Activated T-cell treated with anti-CD3 and anti-CD28 coated beads, Interleukin-2, amount 50 U/mL, for 4 hours (primary cell): ENCODE measurements at regions not wholly inside any gene's neighbourhood (a gene's known extent, or its start where the extent isn't known, plus 50 kb on each side); places are given as distances from the start of the nearest gene placed in this dataset.
"Not testable (repeated sequence)": the region's sequence is repeated elsewhere in the genome, so short reads cannot be mapped to it uniquely, and the experiment has no call there.

Experiments used
- ATAC-seq, 2 donors: fragments of 200-7000 bp; cut with Tn5 transposase; one replicate each; pipeline ENCODE4 v1.10.0; 2021
- DNase-seq: peaks from one replicate; pipeline ENCODE4 v3.0.0-alpha.2; 2020
- H3K27me3 Mint-ChIP-seq: one replicate; pipeline ENCODE4 v1.8.0; 2021; ENCODE audit warnings: low read depth, mixed read lengths
- H3K36me3 Mint-ChIP-seq: one replicate; pipeline ENCODE4 v1.8.0; 2022; ENCODE audit warnings: mixed read lengths; ENCODE audit not compliant: insufficient read depth
- H3K4me1 Mint-ChIP-seq: one replicate; pipeline ENCODE4 v1.8.0; 2021; ENCODE audit warnings: low read depth, mixed read lengths
- H3K4me3 Mint-ChIP-seq: one replicate; pipeline ENCODE4 v1.8.0; 2021; ENCODE audit warnings: mild to moderate bottlenecking, moderate library complexity, mixed read lengths
- H3K9me3 Mint-ChIP-seq: one replicate; pipeline ENCODE4 v1.8.0; 2021; ENCODE audit warnings: mixed read lengths

DNA sequence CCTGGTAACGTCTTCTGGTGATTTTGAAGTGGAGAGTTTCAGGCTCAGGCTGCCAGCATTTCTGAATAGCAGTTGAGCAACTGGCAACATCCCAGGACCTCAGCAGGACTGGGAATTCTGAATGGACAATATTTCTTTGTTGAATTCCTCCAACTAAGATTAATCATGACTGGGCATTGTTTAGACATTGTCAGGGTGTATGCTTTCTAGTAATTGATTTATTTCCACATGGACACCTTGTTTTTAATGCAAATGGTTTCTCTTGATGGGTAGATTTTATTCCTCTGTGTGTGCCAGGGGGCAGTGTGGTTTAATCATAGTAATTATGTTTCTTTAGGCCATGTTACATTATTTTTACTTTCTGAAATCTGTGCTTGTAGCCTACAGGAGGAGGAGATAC is 1004.7 kb upstream of the LCORL start:
- Mint-ChIP-seq H3K4me3 (no peak overlapping the region), H3K36me3 (no peaks in the 10 kb centered on the region), H3K9me3 (peaks cover 21% of the 10 kb centered on the region), H3K4me1 (no peaks in the 10 kb centered on the region), H3K27me3 (no peaks in the 10 kb centered on the region)
- no peak for ATAC-seq
- DNase-seq = no peak

- no peaks in the 10 kb centered on the region for H3K27me3 Mint-ChIP-seq
- DNase-seq (no peak), ATAC-seq (no peak)
- H3K36me3 Mint-ChIP-seq = no peaks in the 10 kb centered on the region
- H3K9me3 Mint-ChIP-seq = peaks cover 16% of the 10 kb centered on the region
- H3K4me1 Mint-ChIP-seq = no peaks in the 10 kb centered on the region
- H3K4me3 Mint-ChIP-seq = no peak overlapping the region
Observed at GRCh38 chr4:19025031-19025430, 1003.5 kb upstream of the LCORL start.

DNA sequence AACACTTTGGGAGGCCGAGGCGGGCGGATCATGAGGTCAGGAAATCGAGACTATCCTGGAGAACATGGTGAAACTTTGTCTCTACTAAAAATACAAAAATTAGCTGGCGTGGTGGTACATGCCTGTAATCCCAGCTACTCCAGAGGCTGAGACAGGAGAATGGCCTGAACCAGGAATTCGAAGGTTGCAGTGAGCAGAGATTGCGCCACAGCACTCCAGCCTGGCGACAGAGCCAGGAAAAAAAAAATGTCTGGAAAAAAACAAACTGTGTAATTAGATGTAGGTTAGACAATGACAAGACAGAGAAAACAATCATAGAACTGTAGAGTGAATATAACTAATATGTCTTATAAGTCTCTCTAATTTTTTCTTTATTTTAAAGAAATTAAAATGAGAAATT is 1002.5 kb upstream of the LCORL start:
- ATAC-seq (no peak), DNase-seq (no peak)
- H3K27me3 Mint-ChIP-seq = no peaks in the 10 kb centered on the region
- no peaks in the 10 kb centered on the region for H3K36me3 Mint-ChIP-seq
- H3K4me1 Mint-ChIP-seq = no peaks in the 10 kb centered on the region
- H3K4me3 Mint-ChIP-seq = no peak overlapping the region
- peaks cover 11% of the 10 kb centered on the region for H3K9me3 Mint-ChIP-seq

DNA sequence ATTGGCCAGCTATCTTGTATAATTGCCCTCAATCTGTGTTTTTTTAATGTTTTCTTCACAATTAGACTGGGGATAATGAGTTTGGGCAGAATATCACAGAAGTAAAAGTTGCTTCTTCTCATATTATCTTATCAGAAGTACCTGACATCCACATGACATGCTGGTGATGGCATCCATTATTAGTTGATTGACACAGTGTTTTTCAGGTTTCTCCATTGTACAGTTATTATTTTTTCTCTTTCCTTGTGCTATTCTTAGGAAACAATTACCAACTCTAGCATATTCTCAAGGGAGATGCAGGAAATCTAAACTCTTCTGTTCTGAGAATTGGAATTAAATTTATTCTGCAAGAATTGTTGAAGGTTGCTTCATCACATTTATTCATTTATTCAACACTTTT is 1000.1 kb upstream of the LCORL start:
- no peak for DNase-seq
- no peak for ATAC-seq
- Mint-ChIP-seq H3K4me1 (no peaks in the 10 kb centered on the region), H3K4me3 (no peak overlapping the region), H3K9me3 (peaks cover 15% of the 10 kb centered on the region), H3K27me3 (no peaks in the 10 kb centered on the region), H3K36me3 (no peaks in the 10 kb centered on the region)

GRCh38 chr4:19016550-19016949 is 995.0 kb upstream of the LCORL start:
- not testable (repeated sequence) for DNase-seq, ATAC-seq, H3K4me3 Mint-ChIP-seq, H3K9me3 Mint-ChIP-seq, H3K36me3 Mint-ChIP-seq, H3K27me3 Mint-ChIP-seq, H3K4me1 Mint-ChIP-seq

DNA sequence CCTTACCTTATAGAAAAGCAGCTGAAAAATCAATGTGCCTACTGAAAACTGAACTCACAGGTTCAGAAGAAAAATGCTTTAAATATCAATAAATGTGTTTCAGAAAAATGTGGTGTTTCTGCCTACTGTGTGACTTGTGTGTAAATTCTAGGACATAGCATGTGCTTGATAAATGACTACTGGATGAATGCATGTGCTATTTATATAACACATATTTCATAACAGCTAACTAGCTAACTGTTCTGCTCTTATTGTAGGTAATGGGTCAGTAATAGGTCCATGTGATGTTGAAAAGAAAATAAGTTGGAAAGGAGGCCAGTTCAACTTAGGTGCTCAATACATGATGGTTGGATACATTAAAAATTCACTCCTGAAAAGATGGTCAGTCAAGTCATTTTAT is 993.0 kb upstream of the LCORL start:
- DNase-seq (no peak), ATAC-seq (no peak)
- Mint-ChIP-seq H3K4me3 (no peak overlapping the region), H3K4me1 (no peaks in the 10 kb centered on the region), H3K27me3 (no peaks in the 10 kb centered on the region), H3K36me3 (no peaks in the 10 kb centered on the region), H3K9me3 (peaks cover 3% of the 10 kb centered on the region)

GRCh38 chr4:19010761-19011160 is 989.2 kb upstream of the LCORL start:
- no peaks in the 10 kb centered on the region for H3K27me3 Mint-ChIP-seq
- H3K36me3 Mint-ChIP-seq = no peaks in the 10 kb centered on the region
- ATAC-seq (no peak), DNase-seq (no peak)
- H3K4me1 Mint-ChIP-seq = no peaks in the 10 kb centered on the region
- peaks cover 4% of the 10 kb centered on the region for H3K9me3 Mint-ChIP-seq
- no peak overlapping the region for H3K4me3 Mint-ChIP-seq

GRCh38 chr4:19009881-19010280 is 988.3 kb upstream of the LCORL start:
- ATAC-seq = no peak
- Mint-ChIP-seq H3K4me1 (no peaks in the 10 kb centered on the region), H3K27me3 (no peaks in the 10 kb centered on the region), H3K9me3 (peaks cover 4% of the 10 kb centered on the region), H3K36me3 (no peaks in the 10 kb centered on the region), H3K4me3 (no peak overlapping the region)
- DNase-seq = no peak

- Mint-ChIP-seq H3K36me3 (no peaks in the 10 kb centered on the region), H3K27me3 (no peaks in the 10 kb centered on the region), H3K4me1 (no peaks in the 10 kb centered on the region), H3K9me3 (peaks cover 11% of the 10 kb centered on the region), H3K4me3 (no peak overlapping the region)
- ATAC-seq (no peak), DNase-seq (no peak)
Observed at GRCh38 chr4:19005211-19005610, 983.7 kb upstream of the LCORL start.

- no peaks in the 10 kb centered on the region for H3K27me3 Mint-ChIP-seq
- DNase-seq (no peak), ATAC-seq (no peak)
- no peaks in the 10 kb centered on the region for H3K36me3 Mint-ChIP-seq
- no peak overlapping the region for H3K4me3 Mint-ChIP-seq
- peaks cover 19% of the 10 kb centered on the region for H3K9me3 Mint-ChIP-seq
- no peaks in the 10 kb centered on the region for H3K4me1 Mint-ChIP-seq
Observed at GRCh38 chr4:19002170-19002569, 980.6 kb upstream of the LCORL start.

DNA sequence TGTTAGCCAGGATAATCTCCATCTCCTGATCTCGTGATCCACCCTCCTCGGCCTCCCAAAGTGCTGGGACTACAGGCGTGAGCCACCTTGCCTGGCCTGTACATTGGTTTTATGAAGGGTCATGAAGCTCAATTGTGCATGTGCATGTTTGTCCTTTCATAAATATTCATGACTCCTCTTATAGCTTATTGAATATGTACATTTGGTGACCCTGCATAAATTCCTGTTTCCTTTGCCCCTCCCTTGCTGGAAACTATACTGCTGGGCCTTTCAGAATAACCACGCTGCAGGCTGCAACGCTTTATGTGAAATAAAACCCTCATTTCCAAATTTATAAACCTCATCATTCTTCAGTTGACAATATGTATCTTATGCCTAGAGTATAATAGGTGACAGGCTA is 978.0 kb upstream of the LCORL start:
- no peaks in the 10 kb centered on the region for H3K4me1 Mint-ChIP-seq
- no peaks in the 10 kb centered on the region for H3K36me3 Mint-ChIP-seq
- no peak for ATAC-seq
- no peak for DNase-seq
- H3K9me3 Mint-ChIP-seq = peaks cover 25% of the 10 kb centered on the region
- H3K4me3 Mint-ChIP-seq = no peak overlapping the region
- H3K27me3 Mint-ChIP-seq = no peaks in the 10 kb centered on the region

DNA sequence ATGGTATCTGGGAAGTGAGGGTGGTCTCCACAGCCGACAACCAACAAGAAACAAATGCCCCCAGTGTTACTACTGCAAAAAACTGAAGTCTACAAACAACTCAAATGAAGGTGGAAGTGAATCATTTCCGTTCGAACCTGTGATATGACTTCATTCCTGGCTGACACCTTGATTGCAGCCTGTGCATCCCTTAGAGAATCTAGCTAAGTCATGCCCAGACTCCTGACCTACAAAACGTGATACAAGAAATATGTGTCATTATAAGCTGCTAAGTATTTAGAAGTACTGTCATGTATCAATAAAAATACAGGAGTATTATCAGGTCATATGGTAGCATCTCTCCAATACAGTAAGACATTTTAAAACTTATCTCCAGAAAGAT is 959.7 kb upstream of the LCORL start:
- ATAC-seq (no peak), DNase-seq (no peak)
- Mint-ChIP-seq H3K36me3 (no peaks in the 10 kb centered on the region), H3K4me3 (no peak overlapping the region), H3K4me1 (no peaks in the 10 kb centered on the region), H3K27me3 (no peaks in the 10 kb centered on the region), H3K9me3 (peaks cover 15% of the 10 kb centered on the region)

DNA sequence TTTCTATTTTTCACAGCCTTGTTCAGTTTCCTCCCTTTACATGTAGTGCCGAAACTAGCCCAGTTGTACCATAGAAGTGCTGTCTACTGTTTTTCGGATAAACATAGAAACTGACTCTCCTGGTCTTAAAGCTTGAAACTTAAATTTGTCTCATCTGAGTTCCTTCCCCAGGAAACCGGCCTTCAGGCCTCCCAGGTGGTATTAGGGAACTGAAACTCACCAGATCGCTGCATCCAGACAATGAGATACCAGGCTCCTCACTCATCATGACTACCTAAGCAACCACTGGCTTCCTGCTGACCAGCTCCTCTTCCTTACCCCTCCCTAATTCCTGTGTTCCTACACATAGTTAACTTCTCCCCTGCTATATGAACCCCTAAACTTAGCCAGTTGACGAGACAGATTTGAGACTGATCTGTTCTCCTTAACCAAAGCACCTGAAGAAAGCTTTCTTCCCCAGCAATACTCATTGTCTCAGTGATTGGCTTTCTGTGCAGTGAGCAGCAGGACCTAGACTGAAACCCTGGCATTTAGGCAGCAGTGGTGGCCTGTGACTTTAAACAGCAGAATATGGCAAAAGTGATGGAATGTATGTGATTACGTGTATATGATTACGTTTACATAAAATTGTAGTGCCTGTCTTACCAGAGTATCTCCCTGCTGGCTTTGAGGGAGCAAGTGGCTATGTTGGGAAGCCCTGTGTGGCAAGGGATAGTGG is 959.1 kb upstream of the LCORL start:
- no peak for ATAC-seq
- Mint-ChIP-seq H3K4me1 (no peaks in the 10 kb centered on the region), H3K9me3 (peaks cover 15% of the 10 kb centered on the region), H3K4me3 (no peak overlapping the region), H3K27me3 (no peaks in the 10 kb centered on the region), H3K36me3 (no peaks in the 10 kb centered on the region)
- no peak for DNase-seq

GRCh38 chr4:18976884-18977283 is 955.3 kb upstream of the LCORL start:
- no peak for DNase-seq
- ATAC-seq = no peak
- Mint-ChIP-seq H3K4me1 (no peaks in the 10 kb centered on the region), H3K4me3 (no peak overlapping the region), H3K36me3 (no peaks in the 10 kb centered on the region), H3K27me3 (no peaks in the 10 kb centered on the region), H3K9me3 (peaks cover 10% of the 10 kb centered on the region)

DNA sequence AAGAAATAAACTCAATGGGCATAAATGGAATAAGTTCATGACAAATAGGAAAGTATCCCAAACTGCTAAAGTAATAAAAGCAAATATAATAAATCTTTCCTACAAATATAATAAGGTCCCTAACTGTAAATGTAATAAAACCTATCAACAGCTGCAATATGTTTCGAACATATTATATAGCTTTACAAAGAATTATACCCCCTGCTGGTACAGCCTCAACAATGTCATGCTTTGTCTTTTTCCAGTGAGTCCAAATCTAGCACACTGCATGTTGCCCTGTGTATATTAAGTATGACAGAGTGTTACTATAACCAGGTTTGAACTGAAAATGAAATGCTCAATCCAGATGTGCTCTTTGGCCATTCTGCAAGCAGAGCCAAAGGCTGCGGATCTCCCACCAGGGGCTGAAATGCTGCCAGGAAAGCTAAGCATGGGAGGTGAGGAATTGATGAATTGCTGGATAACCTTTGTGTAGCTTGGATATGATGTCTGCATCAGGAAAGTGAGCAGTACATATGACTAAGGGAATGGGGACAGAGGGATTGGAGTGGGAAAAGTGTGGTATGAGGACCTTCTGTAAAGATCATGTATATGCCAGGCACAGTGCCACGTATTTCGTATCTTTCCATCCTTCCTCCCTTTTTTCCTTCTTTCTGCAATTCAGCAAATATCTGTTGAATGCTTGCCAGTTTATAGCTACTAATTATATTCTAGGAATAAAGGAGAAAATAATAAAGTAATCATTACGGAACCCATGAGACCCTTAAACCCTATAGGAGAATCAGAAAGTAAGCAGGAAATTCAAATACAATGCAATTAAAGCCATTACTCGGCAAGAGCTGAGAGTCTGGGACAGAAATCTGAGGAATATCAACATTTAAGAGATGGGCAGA is 954.6 kb upstream of the LCORL start:
- DNase-seq = no peak
- Mint-ChIP-seq H3K9me3 (peaks cover 14% of the 10 kb centered on the region), H3K36me3 (no peaks in the 10 kb centered on the region), H3K4me1 (no peaks in the 10 kb centered on the region), H3K4me3 (no peak overlapping the region), H3K27me3 (no peaks in the 10 kb centered on the region)
- ATAC-seq = no peak
